Right lobe of liver (tissue), 6 donors: ENCODE measurements at regions not wholly inside any gene's neighbourhood (a gene's known extent, or its start where the extent isn't known, plus 50 kb on each side); places are given as distances from the start of the nearest gene placed in this dataset.

ENCODE experiments used
- ATAC-seq, 4 donors: fragments of 200-7000 bp; cut with Tn5 transposase; one replicate each; pipeline ENCODE4 v1.9.1; 2020; ENCODE audit warnings: mild to moderate bottlenecking in 4 of 4, moderate library complexity in 4 of 4
- DNase-seq, 3 donors: peaks; one replicate each; pipeline ENCODE4 v3.0.0-alpha.2; 2020
- H3K27ac ChIP-seq, 3 donors: fragments of 200-600 bp; one replicate each; pipeline ENCODE4 v1.8.0; 2022
- H3K27me3 ChIP-seq, 2 donors: fragments of 200-600 bp; one replicate each; pipeline ENCODE4 v1.8.0; 2022
- H3K36me3 ChIP-seq, 4 donors: fragments of 200-600 bp; sonication (generic) in 1 of 4; one replicate each; pipeline versions ENCODE4 v1.5.1 to v1.8.0; 2017 to 2022; ENCODE audit warnings: control low read depth in 1 of 4
- H3K4me1 ChIP-seq, 4 donors: fragments of 200-600 bp; sonication (generic) in 1 of 4; one replicate each; pipeline versions ENCODE4 v1.5.1 to v1.8.0; 2017 to 2022; ENCODE audit warnings: control low read depth in 1 of 4
- H3K4me3 ChIP-seq, 3 donors: fragments of 200-600 bp; one replicate each; pipeline ENCODE4 v1.8.0; 2022
- H3K9me3 ChIP-seq, 4 donors: fragments of 200-600 bp; sonication (generic) in 1 of 4; one replicate each; pipeline versions ENCODE4 v1.5.1 to v1.8.0; 2017 to 2022; ENCODE audit warnings: control low read depth in 1 of 4
- POLR2A ChIP-seq: fragments of 450-650 bp; IDR thresholded peaks from one replicate; pipeline ENCODE4 v1.6.1; 2017; ENCODE audit warnings: antibody characterized with exemption, mild to moderate bottlenecking
- WGBS: methylation state at CpG from one replicate; pipeline ENCODE4 v1.1.6; 2018; ENCODE audit warnings: low coverage, low lambda C conversion rate; ENCODE audit not compliant: insufficient coverage; ENCODE audit errors: missing lambda C conversion rate; 5-methylcytosine and 5-hydroxymethylcytosine counted together
- intact Hi-C, 2 donors: fragments of 100-400 bp; cut with DNase I; formaldehyde crosslinking; loops; one replicate each; pipeline versions ENCODE4 v1.11.2 to v1.14.1; 2022
- TF ChIP-seq, protein P1 (sequence below), 4 donors: fragments of 200-600 bp in 3 of 4; fragments of 450-650 bp in 1 of 4; IDR thresholded peaks; one replicate each; pipeline versions ENCODE4 v1.5.1 to v1.8.0; 2016 to 2022; ENCODE audit warnings: antibody characterized with exemption in 4 of 4, mild to moderate bottlenecking in 2 of 4
- donor health status: DM: no; HTN: yes; CAD: no.
- donor health status: DM: no; HTN: no; CAD: no.
- donor health status: DM: no; HTN: no; CAD: no.
- donor health status: DM: no; HTN: yes; CAD: no.
- donor health status: DM: no; HTN: yes; CAD: no.

GRCh38 chr4:18394656-18395055, 373.1 kb upstream of the LCORL start:
- Histone ChIP-seq H3K4me3 (no peak overlapping the region), H3K27me3 (no peaks in the 10 kb centered on the region), H3K27ac (no peak overlapping the region), H3K9me3 (no peaks in the 10 kb centered on the region), H3K36me3 (no peaks in the 10 kb centered on the region), H3K4me1 (no peaks in the 10 kb centered on the region)
- TF ChIP-seq POLR2A = no peak
- TF ChIP-seq, protein P1, sequence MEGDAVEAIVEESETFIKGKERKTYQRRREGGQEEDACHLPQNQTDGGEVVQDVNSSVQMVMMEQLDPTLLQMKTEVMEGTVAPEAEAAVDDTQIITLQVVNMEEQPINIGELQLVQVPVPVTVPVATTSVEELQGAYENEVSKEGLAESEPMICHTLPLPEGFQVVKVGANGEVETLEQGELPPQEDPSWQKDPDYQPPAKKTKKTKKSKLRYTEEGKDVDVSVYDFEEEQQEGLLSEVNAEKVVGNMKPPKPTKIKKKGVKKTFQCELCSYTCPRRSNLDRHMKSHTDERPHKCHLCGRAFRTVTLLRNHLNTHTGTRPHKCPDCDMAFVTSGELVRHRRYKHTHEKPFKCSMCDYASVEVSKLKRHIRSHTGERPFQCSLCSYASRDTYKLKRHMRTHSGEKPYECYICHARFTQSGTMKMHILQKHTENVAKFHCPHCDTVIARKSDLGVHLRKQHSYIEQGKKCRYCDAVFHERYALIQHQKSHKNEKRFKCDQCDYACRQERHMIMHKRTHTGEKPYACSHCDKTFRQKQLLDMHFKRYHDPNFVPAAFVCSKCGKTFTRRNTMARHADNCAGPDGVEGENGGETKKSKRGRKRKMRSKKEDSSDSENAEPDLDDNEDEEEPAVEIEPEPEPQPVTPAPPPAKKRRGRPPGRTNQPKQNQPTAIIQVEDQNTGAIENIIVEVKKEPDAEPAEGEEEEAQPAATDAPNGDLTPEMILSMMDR (IDR thresholded peaks at IDR 0.05) = no peak
- ATAC-seq (no peak), DNase-seq (no peak)
- 53% methylated on average over 1 of the region's 1 CpG for WGBS
- intact Hi-C loops = no loop called here

- no peaks in the 10 kb centered on the region for H3K27me3 ChIP-seq
- no peaks in the 10 kb centered on the region for H3K9me3 ChIP-seq
- H3K4me3 ChIP-seq = no peak overlapping the region
- H3K27ac ChIP-seq = no peak overlapping the region
- ATAC-seq = no peak
- no peaks in the 10 kb centered on the region for H3K4me1 ChIP-seq
- DNase-seq = no peak
- WGBS = 13% methylated on average over 1 of the region's 1 CpG
- intact Hi-C loops = no loop called here
- no peaks in the 10 kb centered on the region for H3K36me3 ChIP-seq
- TF ChIP-seq, protein P1 (IDR thresholded peaks at IDR 0.05) = no peak
- TF ChIP-seq POLR2A = no peak
These were observed 369.8 kb upstream of the LCORL start for GRCh38 chr4:18391354-18391728.

GRCh38 chr4:18390655-18391353, 369.2 kb upstream of the LCORL start:
- WGBS = 56% methylated on average over 4 of the region's 4 CpGs
- no peaks in the 10 kb centered on the region for H3K36me3 ChIP-seq
- intact Hi-C loops = no loop called here

GRCh38 chr4:18389115-18389514, 367.6 kb upstream of the LCORL start:
- ATAC-seq (no peak), DNase-seq (no peak)
- 49% methylated on average over 2 of the region's 2 CpGs for WGBS
- intact Hi-C loops = no loop called here
- H3K9me3 ChIP-seq = no peaks in the 10 kb centered on the region
- H3K4me3 ChIP-seq = no peak overlapping the region
- H3K27ac ChIP-seq = no peak overlapping the region
- TF ChIP-seq POLR2A = no peak
- TF ChIP-seq, protein P1 (IDR thresholded peaks at IDR 0.05) = no peak
- H3K36me3 ChIP-seq = no peaks in the 10 kb centered on the region
- H3K27me3 ChIP-seq = no peaks in the 10 kb centered on the region
- H3K4me1 ChIP-seq = no peaks in the 10 kb centered on the region

More at GRCh38 chr4:18390655-18391353, 369.2 kb upstream of the LCORL start:
- DNase-seq (no peak), ATAC-seq (no peak)
- Histone ChIP-seq H3K9me3 (no peaks in the 10 kb centered on the region), H3K27ac (no peak overlapping the region), H3K4me1 (no peaks in the 10 kb centered on the region), H3K4me3 (no peak overlapping the region), H3K27me3 (no peaks in the 10 kb centered on the region)
- TF ChIP-seq, protein P1 (IDR thresholded peaks at IDR 0.05) = no peak
- TF ChIP-seq POLR2A = no peak

GRCh38 chr4:18388039-18388438, 366.5 kb upstream of the LCORL start:
- no peaks in the 10 kb centered on the region for H3K4me1 ChIP-seq
- H3K4me3 ChIP-seq = no peak overlapping the region
- no peaks in the 10 kb centered on the region for H3K36me3 ChIP-seq
- no peak for DNase-seq
- TF ChIP-seq, protein P1 (IDR thresholded peaks at IDR 0.05) = no peak
- no peak for TF ChIP-seq POLR2A
- 29% methylated on average over 3 of the region's 3 CpGs for WGBS
- intact Hi-C loops = no loop called here
- no peak overlapping the region for H3K27ac ChIP-seq
- H3K9me3 ChIP-seq = no peaks in the 10 kb centered on the region
- ATAC-seq = no peak
- H3K27me3 ChIP-seq = no peaks in the 10 kb centered on the region
